ENCODE measurements at regions not wholly inside any gene's neighbourhood (a gene's known extent, or its start where the extent isn't known, plus 50 kb on each side); places are given as distances from the start of the nearest gene placed in this dataset.

- no peak for TF ChIP-seq CTCF (IDR thresholded peaks at IDR 0.05)
- TF ChIP-seq POLR2A (IDR thresholded peaks at IDR 0.05): no peak
- TF ChIP-seq EP300 (IDR thresholded peaks at IDR 0.05): no peak
Observed at GRCh38 chr13:76127922-76128321, 491.8 kb downstream of the LMO7 start.

Data from upper lobe of left lung (tissue), 4 donors.